ENCODE measurements at regions not wholly inside any gene's neighbourhood (a gene's known extent, or its start where the extent isn't known, plus 50 kb on each side); places are given as distances from the start of the nearest gene placed in this dataset.

GRCh38 chr2:52423655-52424054 is 1343.9 kb upstream of the CHAC2 start:
- TF ChIP-seq, protein P1, sequence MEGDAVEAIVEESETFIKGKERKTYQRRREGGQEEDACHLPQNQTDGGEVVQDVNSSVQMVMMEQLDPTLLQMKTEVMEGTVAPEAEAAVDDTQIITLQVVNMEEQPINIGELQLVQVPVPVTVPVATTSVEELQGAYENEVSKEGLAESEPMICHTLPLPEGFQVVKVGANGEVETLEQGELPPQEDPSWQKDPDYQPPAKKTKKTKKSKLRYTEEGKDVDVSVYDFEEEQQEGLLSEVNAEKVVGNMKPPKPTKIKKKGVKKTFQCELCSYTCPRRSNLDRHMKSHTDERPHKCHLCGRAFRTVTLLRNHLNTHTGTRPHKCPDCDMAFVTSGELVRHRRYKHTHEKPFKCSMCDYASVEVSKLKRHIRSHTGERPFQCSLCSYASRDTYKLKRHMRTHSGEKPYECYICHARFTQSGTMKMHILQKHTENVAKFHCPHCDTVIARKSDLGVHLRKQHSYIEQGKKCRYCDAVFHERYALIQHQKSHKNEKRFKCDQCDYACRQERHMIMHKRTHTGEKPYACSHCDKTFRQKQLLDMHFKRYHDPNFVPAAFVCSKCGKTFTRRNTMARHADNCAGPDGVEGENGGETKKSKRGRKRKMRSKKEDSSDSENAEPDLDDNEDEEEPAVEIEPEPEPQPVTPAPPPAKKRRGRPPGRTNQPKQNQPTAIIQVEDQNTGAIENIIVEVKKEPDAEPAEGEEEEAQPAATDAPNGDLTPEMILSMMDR (IDR thresholded peaks at IDR 0.05; ENCODE audit: low read depth, low read length, poor library complexity, severe bottlenecking): no peak
- TF ChIP-seq EZH2phosphoT487 (IDR thresholded peaks at IDR 0.05; ENCODE audit: borderline replicate concordance, low read length): no peak

Data from DOHH2 (cell line).